HG03469 (cell line): ENCODE measurements at regions not wholly inside any gene's neighbourhood (a gene's known extent, or its start where the extent isn't known, plus 50 kb on each side); places are given as distances from the start of the nearest gene placed in this dataset.
"Not testable (repeated sequence)": the region's sequence is repeated elsewhere in the genome, so short reads cannot be mapped to it uniquely, and the experiment has no call there.

Source experiments
- ATAC-seq: cut with Tn5 transposase; IDR thresholded peaks from one replicate; pipeline ENCODE4 v1.9.1; 2021; ENCODE audit warnings: mild to moderate bottlenecking, moderate library complexity, moderate number of reproducible peaks; ENCODE audit not compliant: unreplicated experiment

DNA sequence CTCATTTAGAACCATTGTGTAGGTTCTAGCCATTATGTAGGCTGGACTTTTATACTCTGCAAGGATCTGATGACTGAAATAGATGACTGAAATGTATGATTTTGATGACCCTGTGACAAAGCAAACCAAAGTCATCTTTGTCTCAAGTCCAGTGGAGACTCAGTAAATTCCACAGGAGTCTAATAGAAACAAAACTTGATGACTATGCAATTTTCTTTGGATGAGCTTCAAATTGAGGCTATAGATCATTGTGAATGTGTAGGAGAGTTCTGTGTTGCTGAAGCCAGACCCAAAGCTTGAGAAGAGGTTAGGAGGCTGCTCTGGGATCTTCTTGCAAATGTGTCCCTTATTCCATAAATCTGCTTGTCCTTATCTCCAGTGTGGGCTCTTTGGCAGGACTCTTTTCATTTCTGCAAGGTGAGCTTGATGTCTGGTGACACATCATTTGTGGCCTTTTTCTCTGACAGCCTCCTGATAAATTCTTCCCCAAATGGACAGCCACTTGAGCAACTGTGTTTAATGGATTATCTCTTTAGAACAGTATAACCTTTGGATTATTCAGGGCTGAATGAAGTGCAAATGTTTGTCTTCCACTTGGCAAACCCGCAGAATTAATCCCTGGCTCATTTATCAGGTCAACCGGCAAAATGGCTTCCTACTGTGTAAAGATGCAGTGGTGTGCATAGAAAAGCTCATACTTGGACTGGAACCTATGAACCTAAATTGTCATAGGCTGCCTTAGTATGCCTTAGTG lies 235.1 kb upstream of the ANKH start:
- ATAC-seq, result no peak

GRCh38 chr5:15105799-15106393 lies 234.3 kb upstream of the ANKH start:
- peak; percentile 84 for ATAC-seq

DNA sequence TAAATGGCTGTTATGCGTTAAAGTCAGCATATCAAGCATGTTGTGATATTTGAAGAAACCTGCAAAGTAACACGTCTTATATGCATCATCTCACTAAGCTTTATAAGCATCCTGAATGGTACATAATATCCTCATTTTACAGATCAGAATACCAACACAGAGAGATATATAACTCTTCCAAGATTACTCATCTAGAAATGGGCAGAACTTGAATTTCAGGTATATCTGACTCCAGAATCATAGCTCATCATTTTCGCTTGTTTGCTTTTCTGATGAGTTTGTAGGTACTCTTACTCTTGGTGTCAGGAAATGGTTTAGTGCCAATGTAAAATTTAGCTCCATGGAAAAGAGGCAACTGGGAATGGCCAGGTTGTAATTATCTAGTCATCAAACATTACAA lies 232.3 kb upstream of the ANKH start:
- no peak for ATAC-seq

DNA sequence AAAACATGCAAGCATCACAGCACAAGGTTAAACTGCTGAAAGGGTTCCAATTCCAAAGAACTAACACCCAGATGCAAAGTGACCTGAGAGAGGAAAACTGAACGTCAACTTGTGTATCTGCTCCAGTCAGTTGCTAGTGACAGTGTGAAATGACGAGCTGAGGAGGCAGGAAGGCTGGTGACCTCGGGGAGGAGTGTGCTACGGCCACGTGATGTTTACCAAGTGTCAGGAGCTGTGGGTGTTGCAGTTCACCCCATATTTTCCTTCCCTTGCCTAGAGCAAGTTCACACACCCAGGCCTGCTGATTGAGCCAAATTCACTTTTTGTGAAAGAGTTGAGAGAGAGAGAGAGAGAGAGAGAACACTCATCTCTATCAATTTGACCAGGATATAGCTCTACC lies 231.6 kb upstream of the ANKH start:
- no peak for ATAC-seq

- ATAC-seq, result no peak
These were observed 226.0 kb upstream of the ANKH start for GRCh38 chr5:15097552-15097951.

DNA sequence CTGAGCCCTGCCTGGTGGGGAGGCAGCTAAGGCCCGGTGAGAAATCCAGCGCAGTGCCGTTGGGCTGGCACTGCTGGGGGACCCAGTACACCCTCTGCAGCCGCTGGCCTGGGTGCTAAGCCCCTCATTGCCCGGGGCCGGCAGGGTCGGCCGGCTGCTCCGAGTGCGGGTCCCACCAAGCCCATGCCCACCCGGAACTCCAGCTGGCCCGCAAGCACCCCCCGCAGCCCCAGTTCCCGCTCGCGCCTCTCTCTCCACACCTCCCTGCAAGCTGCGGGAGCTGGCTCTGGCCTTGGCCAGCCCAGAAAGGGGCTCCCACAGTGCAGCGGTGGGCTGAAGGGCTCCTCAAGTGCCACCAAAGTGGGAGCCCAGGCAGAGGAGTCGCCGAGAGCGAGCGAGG lies 225.1 kb upstream of the ANKH start:
- not testable (repeated sequence) for ATAC-seq

GRCh38 chr5:15092801-15093200 lies 221.2 kb upstream of the ANKH start:
- no peak for ATAC-seq

DNA sequence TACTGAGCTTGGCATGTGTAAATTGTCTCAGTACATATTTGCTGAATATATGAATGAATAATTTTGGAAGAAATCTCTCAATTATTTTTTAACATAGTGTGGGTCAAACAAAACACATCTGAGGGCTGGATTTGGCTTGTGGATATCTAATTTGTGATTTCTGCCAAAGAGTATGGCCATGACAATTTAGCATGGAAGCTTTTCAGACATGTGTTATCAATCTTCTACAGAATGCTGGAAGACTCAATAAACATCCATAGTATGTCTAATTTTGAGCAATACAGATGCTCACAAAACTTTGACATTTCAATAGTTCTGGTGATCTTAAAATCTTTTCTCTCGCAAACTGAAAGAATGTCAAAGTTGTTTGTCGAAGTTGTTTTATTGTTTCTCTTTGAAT lies 214.1 kb upstream of the ANKH start:
- no peak for ATAC-seq

DNA sequence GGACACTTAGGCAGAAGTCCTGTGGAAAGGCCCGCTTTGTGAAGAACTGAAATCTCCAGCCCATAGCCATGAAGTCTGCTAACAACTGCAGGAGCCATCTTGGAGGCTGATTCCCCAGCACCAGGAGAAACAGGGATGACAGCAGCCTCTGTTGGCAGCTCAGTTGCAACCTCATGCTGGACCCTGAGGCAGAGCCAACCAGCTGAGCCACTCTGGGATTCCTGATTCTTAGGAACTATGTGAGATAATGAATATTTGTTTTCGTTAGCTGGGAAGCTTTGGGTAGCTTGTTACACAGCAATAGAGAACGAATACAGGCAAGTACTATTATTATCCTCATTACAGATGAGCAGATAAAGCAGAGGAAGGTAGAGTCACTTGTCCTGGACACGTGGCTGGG lies 210.5 kb upstream of the ANKH start:
- ATAC-seq, result no peak

DNA sequence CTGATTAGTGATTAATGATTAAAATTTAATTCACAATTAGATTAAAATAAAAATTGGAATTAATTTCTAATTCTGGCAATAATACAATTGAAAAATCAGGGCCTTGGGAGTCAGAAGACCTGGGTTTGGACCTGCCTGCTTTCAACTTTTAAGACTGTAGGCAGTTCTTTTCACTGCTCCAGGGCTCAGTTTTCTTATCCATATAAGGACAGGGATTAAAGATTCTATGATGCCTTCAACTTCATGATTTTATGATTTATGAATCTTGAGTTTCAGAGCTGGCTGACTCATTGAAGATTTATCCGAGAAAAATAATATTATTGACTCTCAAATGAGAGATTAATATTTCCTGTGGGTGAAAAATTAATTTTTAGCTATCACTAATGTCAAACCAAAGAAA lies 208.6 kb upstream of the ANKH start:
- no peak for ATAC-seq

GRCh38 chr5:15079566-15079965 lies 208.0 kb upstream of the ANKH start:
- ATAC-seq, result no peak

DNA sequence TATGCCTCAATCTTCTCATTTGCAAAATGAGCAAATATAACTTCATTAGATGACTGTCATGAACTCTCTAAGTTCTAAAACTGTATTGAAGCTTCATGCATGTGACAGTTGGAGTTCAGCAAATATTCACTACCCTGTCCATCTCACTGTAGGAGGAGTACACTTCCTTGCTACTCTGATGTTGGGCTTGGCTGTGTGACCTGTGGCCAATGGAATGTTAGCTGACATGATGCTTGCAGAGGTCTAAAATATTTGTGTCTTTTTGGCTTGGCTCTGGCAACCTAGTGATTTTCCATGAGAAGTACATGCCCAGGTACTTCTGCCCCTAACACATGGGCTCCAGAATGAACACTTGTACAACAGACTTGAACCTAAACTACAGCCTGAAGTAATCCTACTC lies 203.1 kb upstream of the ANKH start:
- ATAC-seq, result no peak

DNA sequence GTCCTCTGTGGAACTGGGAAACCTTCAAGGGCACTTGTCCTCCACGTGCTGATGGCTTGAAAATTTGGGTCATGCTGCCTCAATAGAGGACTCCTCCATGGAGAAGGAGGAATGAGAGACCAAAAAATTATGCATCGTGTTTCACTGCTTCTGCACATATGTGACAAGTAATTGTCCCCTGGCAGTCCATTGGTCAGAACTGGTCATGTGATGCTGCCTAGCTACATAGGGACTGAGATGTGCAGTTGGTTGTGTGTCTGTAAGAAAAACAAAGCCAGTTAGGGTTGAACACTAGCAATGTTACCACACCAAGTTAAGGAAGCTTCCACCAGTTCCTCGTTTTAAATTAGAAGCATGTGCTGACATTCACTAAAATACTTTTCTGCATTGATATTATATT lies 201.9 kb upstream of the ANKH start:
- no peak for ATAC-seq

DNA sequence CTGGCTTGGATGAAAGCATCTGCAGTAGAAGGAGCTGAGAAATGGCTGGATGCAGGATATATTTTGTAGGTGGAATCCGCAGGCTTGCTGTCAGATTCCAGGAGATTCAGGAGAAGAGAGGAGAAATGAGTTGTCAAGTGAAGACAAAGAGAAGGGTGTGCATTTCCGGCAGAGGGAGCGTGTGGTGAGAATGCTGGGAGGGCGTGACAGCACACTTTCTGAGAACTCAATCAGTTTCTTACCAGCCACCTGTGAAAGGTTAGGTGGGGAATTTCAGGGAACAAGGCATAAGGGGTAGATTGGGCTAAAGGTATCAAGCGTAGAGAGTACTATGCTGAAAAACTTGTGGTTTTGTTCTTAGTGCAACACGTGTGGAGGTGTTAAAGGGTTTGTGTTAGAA lies 199.3 kb upstream of the ANKH start:
- ATAC-seq, result no peak

DNA sequence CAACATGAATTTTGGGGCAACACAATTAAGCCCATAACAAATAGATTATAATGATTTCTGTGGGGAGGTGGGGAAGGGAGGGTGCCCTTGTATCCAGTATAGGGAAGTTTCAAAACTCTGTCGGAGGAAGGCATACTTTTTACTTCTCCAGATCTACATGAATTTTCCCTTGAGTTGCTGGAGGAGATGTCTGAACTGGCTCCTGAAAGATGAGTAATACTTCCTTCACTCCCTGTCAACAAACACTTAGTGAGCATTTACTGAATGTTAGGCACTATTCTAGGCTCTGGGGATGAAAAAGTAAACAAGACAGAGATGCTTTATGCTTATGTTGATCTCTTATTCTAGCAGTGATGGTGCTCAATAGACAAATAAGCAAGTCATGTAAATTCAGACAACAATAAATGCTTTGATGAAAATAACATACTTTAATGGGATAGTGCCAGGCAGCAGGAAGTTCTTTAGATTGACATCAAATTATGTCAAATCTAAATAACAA lies 197.9 kb upstream of the ANKH start:
- ATAC-seq, result no peak

DNA sequence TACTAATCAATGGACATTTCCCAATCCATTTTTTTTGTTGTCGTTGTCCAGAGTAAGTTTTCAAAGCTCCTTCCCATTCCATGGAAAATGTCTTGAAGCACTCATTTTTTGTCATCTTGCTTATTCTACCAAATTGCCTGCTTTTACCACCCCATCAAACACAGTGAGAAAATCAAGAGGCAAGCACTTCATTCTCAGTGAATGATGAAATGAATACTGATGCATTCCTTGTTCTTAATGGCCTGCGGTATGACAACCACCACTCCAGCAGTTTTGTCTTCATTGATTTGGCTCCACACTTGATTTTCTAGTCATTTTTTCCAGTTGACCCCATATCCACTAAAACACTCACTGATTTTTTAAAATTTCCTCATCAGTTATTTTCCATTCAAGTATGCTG lies 193.5 kb upstream of the ANKH start:
- ATAC-seq, result no peak

- no peak for ATAC-seq
These were observed 192.8 kb upstream of the ANKH start for GRCh38 chr5:15064396-15064795.

DNA sequence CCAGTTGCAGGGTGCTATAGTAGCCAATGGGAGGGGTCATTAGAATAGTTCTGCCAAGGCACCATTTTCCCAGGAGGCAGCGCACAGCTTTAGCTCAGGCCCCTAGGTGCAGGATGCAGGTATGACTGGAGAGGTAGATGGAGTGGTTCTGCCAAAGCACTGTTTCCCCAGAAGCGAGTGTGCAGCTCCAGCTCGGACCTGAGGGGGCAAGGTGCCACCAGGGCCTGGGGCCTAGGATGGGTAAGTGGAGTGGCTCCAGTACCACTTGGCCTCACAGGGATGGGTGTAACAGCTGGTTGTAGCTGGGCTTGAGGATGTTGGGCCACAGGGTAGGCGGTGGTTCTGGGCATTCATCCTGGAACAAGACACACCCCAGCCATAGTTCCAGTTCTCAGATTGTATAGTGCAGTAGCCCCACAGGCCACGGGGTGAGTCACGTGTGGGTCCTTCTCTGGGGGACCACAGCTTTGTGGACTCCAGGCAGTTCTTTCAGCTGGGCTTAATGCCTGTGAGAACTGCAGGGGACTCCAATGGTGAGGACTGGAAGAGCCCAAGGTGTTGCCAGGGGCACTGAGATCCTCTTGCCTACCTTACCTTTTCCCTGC lies 185.5 kb upstream of the ANKH start:
- ATAC-seq, result no peak

- no peak for ATAC-seq
These were observed 172.9 kb upstream of the ANKH start for GRCh38 chr5:15044521-15044920.

DNA sequence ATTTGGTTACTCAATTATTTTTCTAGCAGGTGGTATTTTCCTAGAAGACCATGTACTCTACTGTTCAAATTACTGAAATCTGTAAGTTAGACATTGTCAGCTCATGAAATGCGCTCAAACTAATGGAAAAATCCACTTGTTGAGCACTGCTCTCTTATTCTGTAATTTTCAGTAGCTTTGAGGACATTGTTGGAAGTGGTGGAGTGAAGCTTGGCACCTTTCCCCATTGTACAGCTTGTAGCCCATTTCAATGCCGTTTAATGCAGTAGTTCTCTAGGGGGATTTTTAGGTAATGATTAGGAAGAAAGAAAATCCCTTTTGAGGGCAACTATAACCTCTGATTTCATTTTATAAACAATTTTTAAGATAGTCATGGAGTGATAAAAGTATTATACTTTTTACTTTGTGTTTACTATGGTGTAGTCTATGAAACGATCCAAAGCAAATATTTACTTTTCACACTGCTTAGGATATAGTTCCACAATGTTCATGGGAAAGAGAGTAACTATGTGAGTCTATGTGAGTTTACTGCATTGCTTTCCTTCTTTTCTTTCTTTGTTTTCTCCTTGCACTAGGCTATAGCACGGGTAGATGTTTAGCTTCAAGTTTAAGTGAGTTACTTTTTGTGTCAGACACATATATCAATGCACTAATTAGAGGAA lies 165.8 kb upstream of the ANKH start:
- ATAC-seq, result no peak

DNA sequence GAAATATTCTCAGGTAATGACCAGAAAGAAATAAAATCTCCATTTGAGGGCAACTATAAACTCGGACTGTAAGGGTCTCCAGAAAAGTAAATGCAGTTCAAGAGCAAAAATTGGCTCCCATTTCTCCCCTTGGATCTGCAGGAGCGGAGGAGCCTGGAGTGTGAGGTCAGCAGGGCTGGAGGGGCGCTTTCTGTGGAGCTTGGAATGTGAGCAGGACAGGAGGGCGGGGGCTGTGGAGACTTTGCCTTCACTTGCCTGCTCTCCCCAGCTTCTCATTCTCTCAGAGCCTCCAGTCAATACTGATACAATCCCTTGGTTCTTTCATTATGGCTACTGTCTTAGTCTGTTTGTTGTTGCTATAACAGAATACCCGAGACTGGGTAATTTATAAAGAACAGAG lies 162.8 kb upstream of the ANKH start:
- no peak for ATAC-seq

DNA sequence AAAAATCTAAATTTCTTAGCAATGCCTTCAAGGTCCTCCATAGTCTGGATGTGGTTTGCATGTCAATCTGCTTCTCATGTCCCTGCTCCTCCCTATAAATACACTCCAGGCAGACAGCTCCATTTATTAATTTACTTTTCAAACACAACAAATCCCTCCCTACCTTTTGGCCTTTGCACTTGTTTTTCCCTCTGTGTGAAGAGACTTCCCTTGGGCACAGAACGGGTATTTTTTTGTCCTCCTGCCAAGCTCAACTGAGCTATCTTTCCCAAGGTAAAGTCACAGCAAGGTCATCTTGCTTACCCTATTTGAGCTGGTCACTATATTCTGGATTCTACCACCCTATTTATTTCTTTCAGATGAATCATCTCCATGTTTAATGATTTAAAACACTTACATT lies 159.6 kb upstream of the ANKH start:
- ATAC-seq, result no peak
